HL-60 (cell line): ENCODE measurements at regions not wholly inside any gene's neighbourhood (a gene's known extent, or its start where the extent isn't known, plus 50 kb on each side); places are given as distances from the start of the nearest gene placed in this dataset.
"Not testable (repeated sequence)": the region's sequence is repeated elsewhere in the genome, so short reads cannot be mapped to it uniquely, and the experiment has no call there.

Experiments used
- DNase-seq, 2 experiments: peaks; one replicate each; pipeline ENCODE4 v3.0.0-alpha.2; 2010 to 2020; ENCODE audit warnings: low read depth in 1 of 2, low spot score in 1 of 2
- H3K27ac ChIP-seq: fragments of 250-450 bp; sonication (Bioruptor Pico); replicated peaks from 2 replicates; pipeline ENCODE4 v1.5.1; 2020; ENCODE audit warnings: mild to moderate bottlenecking, moderate library complexity
- H3K27me3 ChIP-seq: fragments of 250-450 bp; sonication (Bioruptor Pico); 2 replicates; pipeline ENCODE4 v1.5.1; 2021; ENCODE audit warnings: mild to moderate bottlenecking, moderate library complexity; ENCODE audit not compliant: insufficient read depth, poor library complexity, severe bottlenecking
- H3K4me3 ChIP-seq: replicated peaks from 2 replicates; pipeline ENCODE4 v1.5.1; 2011; ENCODE audit warnings: mild to moderate bottlenecking, control low read depth, low read length; ENCODE audit not compliant: insufficient read depth
- GABPA ChIP-seq: IDR thresholded peaks from 2 replicates; pipeline ENCODE4 v1.6.1; 2012; ENCODE audit warnings: low read depth
- POLR2AphosphoS5 ChIP-seq: IDR thresholded peaks from 2 replicates; pipeline ENCODE4 v1.6.1; 2012; ENCODE audit warnings: low read depth
- SPI1 ChIP-seq: IDR thresholded peaks from 2 replicates; pipeline ENCODE4 v1.6.1; 2012; ENCODE audit warnings: low read depth, mild to moderate bottlenecking, borderline replicate concordance
- TF ChIP-seq, protein P1 (sequence below): IDR thresholded peaks from 2 replicates; pipeline ENCODE4 v1.6.1; 2012; ENCODE audit warnings: low read depth; ENCODE audit not compliant: insufficient replicate concordance
- TF ChIP-seq, protein P2 (sequence below): IDR thresholded peaks from one replicate; pipeline ENCODE4 v1.5.1; 2011; ENCODE audit warnings: low read length, control low read depth, inconsistent platforms; ENCODE audit not compliant: insufficient read depth

DNA sequence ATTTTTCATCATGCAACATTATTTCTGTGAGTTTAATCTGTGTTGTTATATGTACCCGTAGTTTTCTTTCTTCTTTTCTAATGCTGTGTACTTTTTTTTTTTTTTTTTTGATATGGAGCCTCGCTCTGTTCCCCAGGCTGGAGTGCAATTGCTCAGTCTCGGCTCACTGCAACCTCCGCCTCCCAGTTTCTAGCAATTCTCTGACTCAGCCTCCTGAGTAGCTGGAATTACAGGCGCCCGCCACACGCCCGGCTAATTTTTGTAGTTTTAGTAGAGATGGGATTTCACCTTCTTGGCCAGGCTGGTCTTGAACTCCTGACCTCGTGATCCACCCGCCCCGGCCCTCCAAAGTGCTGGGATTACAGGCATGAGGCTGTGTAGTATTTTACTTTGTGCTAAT lies 155.4 kb downstream of the GALR1 start:
- no peak for DNase-seq
- H3K27ac ChIP-seq: no peak overlapping the region
- TF ChIP-seq, protein P1, sequence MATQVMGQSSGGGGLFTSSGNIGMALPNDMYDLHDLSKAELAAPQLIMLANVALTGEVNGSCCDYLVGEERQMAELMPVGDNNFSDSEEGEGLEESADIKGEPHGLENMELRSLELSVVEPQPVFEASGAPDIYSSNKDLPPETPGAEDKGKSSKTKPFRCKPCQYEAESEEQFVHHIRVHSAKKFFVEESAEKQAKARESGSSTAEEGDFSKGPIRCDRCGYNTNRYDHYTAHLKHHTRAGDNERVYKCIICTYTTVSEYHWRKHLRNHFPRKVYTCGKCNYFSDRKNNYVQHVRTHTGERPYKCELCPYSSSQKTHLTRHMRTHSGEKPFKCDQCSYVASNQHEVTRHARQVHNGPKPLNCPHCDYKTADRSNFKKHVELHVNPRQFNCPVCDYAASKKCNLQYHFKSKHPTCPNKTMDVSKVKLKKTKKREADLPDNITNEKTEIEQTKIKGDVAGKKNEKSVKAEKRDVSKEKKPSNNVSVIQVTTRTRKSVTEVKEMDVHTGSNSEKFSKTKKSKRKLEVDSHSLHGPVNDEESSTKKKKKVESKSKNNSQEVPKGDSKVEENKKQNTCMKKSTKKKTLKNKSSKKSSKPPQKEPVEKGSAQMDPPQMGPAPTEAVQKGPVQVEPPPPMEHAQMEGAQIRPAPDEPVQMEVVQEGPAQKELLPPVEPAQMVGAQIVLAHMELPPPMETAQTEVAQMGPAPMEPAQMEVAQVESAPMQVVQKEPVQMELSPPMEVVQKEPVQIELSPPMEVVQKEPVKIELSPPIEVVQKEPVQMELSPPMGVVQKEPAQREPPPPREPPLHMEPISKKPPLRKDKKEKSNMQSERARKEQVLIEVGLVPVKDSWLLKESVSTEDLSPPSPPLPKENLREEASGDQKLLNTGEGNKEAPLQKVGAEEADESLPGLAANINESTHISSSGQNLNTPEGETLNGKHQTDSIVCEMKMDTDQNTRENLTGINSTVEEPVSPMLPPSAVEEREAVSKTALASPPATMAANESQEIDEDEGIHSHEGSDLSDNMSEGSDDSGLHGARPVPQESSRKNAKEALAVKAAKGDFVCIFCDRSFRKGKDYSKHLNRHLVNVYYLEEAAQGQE: no peak
- TF ChIP-seq, protein P2, sequence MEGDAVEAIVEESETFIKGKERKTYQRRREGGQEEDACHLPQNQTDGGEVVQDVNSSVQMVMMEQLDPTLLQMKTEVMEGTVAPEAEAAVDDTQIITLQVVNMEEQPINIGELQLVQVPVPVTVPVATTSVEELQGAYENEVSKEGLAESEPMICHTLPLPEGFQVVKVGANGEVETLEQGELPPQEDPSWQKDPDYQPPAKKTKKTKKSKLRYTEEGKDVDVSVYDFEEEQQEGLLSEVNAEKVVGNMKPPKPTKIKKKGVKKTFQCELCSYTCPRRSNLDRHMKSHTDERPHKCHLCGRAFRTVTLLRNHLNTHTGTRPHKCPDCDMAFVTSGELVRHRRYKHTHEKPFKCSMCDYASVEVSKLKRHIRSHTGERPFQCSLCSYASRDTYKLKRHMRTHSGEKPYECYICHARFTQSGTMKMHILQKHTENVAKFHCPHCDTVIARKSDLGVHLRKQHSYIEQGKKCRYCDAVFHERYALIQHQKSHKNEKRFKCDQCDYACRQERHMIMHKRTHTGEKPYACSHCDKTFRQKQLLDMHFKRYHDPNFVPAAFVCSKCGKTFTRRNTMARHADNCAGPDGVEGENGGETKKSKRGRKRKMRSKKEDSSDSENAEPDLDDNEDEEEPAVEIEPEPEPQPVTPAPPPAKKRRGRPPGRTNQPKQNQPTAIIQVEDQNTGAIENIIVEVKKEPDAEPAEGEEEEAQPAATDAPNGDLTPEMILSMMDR: no peak
- TF ChIP-seq GABPA (no peak), SPI1 (no peak), POLR2AphosphoS5 (no peak)
- no peak overlapping the region for H3K4me3 ChIP-seq
- peaks cover 2% of the 10 kb centered on the region for H3K27me3 ChIP-seq

- Histone ChIP-seq H3K27me3 (peaks cover 2% of the 10 kb centered on the region), H3K4me3 (no peak overlapping the region)
- DNase-seq: no peak
Measured at GRCh38 chr18:77407733-77408132, 158.1 kb downstream of the GALR1 start.

GRCh38 chr18:77421546-77421945 lies 171.9 kb downstream of the GALR1 start:
- H3K4me3 ChIP-seq, H3K27me3 ChIP-seq, DNase-seq, H3K27ac ChIP-seq: not testable (repeated sequence)

More at GRCh38 chr18:77407733-77408132, 158.1 kb downstream of the GALR1 start:
- TF ChIP-seq SPI1 (no peak), POLR2AphosphoS5 (no peak), GABPA (no peak)
- TF ChIP-seq, protein P2: no peak
- TF ChIP-seq, protein P1: no peak
- no peak overlapping the region for H3K27ac ChIP-seq

- no peak for TF ChIP-seq GABPA
- TF ChIP-seq, protein P1: no peak
- no peak for TF ChIP-seq POLR2AphosphoS5
- TF ChIP-seq, protein P2: no peak
- no peak for TF ChIP-seq SPI1
- no peak overlapping the region for H3K4me3 ChIP-seq
- H3K27ac ChIP-seq: no peak overlapping the region
- peaks cover 3% of the 10 kb centered on the region for H3K27me3 ChIP-seq
- DNase-seq: no peak
Measured at GRCh38 chr18:77422974-77423867, 173.6 kb downstream of the GALR1 start.
